ENCODE measurements at regions not wholly inside any gene's neighbourhood (a gene's known extent, or its start where the extent isn't known, plus 50 kb on each side); places are given as distances from the start of the nearest gene placed in this dataset.

DNA sequence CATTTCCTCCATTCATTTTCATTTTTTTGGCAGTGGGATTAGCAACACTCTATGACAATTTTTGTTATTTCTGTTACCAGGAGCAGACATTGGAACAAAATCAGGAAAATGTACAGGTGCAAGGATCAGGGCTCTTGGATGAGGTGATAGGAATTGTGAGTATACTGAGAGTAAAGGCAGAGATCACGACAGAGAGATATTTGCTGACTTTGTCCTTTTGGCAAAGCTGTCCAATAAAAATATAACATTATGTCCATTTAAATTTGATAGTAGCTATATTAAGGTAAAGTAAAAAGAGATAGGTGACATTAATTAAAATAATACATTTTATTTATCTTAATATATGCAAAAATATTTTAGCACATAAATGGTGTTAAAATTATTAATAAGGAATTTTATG lies 373.1 kb upstream of the GNPDA2 start:
- TF ChIP-seq CTCF (conservative IDR thresholded peaks at IDR 0.05) (no peak), ZFX (IDR thresholded peaks at IDR 0.05) (no peak)
